ENCODE measurements at regions not wholly inside any gene's neighbourhood (a gene's known extent, or its start where the extent isn't known, plus 50 kb on each side); places are given as distances from the start of the nearest gene placed in this dataset.

GRCh38 chr6:140478631-140479030 lies 1104.2 kb upstream of the CITED2 start:
- Histone ChIP-seq H3K27ac (ENCODE audit: extremely low read depth, low read depth, low read length) (no peak overlapping the region), H3K4me1 (replicated peaks in 1 of 2; ENCODE audit: control insufficient read depth in 2 of 2, insufficient read depth in 2 of 2, low read length in 2 of 2) (no peaks in the 10 kb centered on the region), H3K4me3 (no peak overlapping the region), H3K9ac (ENCODE audit: insufficient read depth in 1 of 2, low read depth in 2 of 2, low read length in 2 of 2) (no peak overlapping the region), H4K20me1 (replicated peaks; ENCODE audit: control insufficient read depth, insufficient read depth, low read length) (no peaks in the 10 kb centered on the region), H3K27me3 (ENCODE audit: control insufficient read depth in 2 of 2, insufficient read depth in 2 of 2, low read length in 2 of 2) (no peaks in the 10 kb centered on the region; a peak in 1 of 5 replicates), H3K9me3 (replicated peaks; ENCODE audit: control insufficient read depth, insufficient read depth, low read depth, low read length) (no peaks in the 10 kb centered on the region), H3K4me2 (ENCODE audit: insufficient read depth, low read length) (no peak overlapping the region), H3K36me3 (ENCODE audit: control insufficient read depth, insufficient read depth, low read length) (no peaks in the 10 kb centered on the region), H3K79me2 (ENCODE audit: control insufficient read depth, insufficient read depth, low read length) (no peaks in the 10 kb centered on the region), H3K9me1 (ENCODE audit: control insufficient read depth, insufficient read depth, low read length) (no peaks in the 10 kb centered on the region), H2AFZ (ENCODE audit: low read depth, low read length) (no peak overlapping the region)
- no peak for ATAC-seq
- in situ Hi-C loops (cut with MboI) (no loop called here), intact Hi-C loops (cut with micrococcal nuclease) (no loop called here)
- no peak for DNase-seq (ENCODE audit: extremely low read depth in 1 of 4, low spot score in 3 of 4)
- TF ChIP-seq KLF16 (IDR thresholded peaks at IDR 0.05) = no peak
- TF ChIP-seq ILF3 (IDR thresholded peaks at IDR 0.05; ENCODE audit: borderline replicate concordance) = no peak
- TF ChIP-seq CHD2 (IDR thresholded peaks at IDR 0.05; ENCODE audit: low read depth, low read length) = no peak
- no peak for TF ChIP-seq SIN3A (IDR thresholded peaks at IDR 0.05; ENCODE audit: borderline replicate concordance in 2 of 2, control insufficient read depth in 1 of 2, low read depth in 2 of 2, low read length in 2 of 2)
- TF ChIP-seq, protein P1, sequence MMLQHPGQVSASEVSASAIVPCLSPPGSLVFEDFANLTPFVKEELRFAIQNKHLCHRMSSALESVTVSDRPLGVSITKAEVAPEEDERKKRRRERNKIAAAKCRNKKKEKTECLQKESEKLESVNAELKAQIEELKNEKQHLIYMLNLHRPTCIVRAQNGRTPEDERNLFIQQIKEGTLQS (IDR thresholded peaks at IDR 0.05) = no peak
- TF ChIP-seq, protein P1 (CRISPR knock-in tag; conservative IDR thresholded peaks at IDR 0.05) = no peak
- no peak for TF ChIP-seq HDAC6 (IDR thresholded peaks at IDR 0.05; ENCODE audit: low read depth, low read length)
- no peak for TF ChIP-seq ERF (CRISPR knock-in tag; IDR thresholded peaks at IDR 0.05)
- no peak for TF ChIP-seq RBFOX2 (IDR thresholded peaks at IDR 0.05; ENCODE audit: low read depth, low read length)
- no peak for TF ChIP-seq ZNF174 (CRISPR knock-in tag; IDR thresholded peaks at IDR 0.05)
- no peak for TF ChIP-seq ELF4 (CRISPR knock-in tag; IDR thresholded peaks at IDR 0.05)
- TF ChIP-seq ZNF76 (CRISPR knock-in tag; IDR thresholded peaks at IDR 0.05; ENCODE audit: borderline replicate concordance) = no peak
- TF ChIP-seq, protein P2, sequence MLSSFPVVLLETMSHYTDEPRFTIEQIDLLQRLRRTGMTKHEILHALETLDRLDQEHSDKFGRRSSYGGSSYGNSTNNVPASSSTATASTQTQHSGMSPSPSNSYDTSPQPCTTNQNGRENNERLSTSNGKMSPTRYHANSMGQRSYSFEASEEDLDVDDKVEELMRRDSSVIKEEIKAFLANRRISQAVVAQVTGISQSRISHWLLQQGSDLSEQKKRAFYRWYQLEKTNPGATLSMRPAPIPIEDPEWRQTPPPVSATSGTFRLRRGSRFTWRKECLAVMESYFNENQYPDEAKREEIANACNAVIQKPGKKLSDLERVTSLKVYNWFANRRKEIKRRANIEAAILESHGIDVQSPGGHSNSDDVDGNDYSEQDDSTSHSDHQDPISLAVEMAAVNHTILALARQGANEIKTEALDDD (IDR thresholded peaks at IDR 0.05) = no peak
- BruUV-seq (replicated peaks) = no TSS peak
- no peak for FAIRE-seq
- CTCF ChIA-PET (ENCODE audit: low intra/inter-chr PET ratio) = no interaction called here
- POLR2A ChIA-PET = no interaction called here
- WGBS (ENCODE audit: insufficient coverage, low coverage, missing lambda C conversion rate) = 33% methylated on average over 3 of the region's 3 CpGs

Data from K562 (cell line).